ENCODE measurements at regions not wholly inside any gene's neighbourhood (a gene's known extent, or its start where the extent isn't known, plus 50 kb on each side); places are given as distances from the start of the nearest gene placed in this dataset.

GRCh38 chr2:36255863-36256262, 99.7 kb upstream of the CRIM1 start:
- Histone ChIP-seq H3K79me1 (ENCODE audit: low read depth, low read length) (no peaks in the 10 kb centered on the region), H3K27ac (ENCODE audit: low read depth, low read length) (no peak overlapping the region), H4K20me1 (replicated peaks in 1 of 2; ENCODE audit: control insufficient read depth in 1 of 2, insufficient read depth in 2 of 2, low read length in 2 of 2) (no peaks in the 10 kb centered on the region), H3K23ac (ENCODE audit: insufficient read length) (no peak overlapping the region), H2AFZ (ENCODE audit: low read length) (no peak overlapping the region), H4K8ac (ENCODE audit: extremely low read depth, insufficient read depth, low read length) (no peak overlapping the region), H3K36me3 (ENCODE audit: control insufficient read depth in 2 of 4, insufficient read depth in 4 of 4, low read length in 3 of 4) (no peaks in the 10 kb centered on the region), H2BK120ac (replicated peaks; ENCODE audit: low read depth, low read length) (no peak overlapping the region), H2AK5ac (ENCODE audit: low read depth, low read length) (no peak overlapping the region), H2BK15ac (ENCODE audit: low read length) (no peak overlapping the region), H3K79me2 (ENCODE audit: control insufficient read depth in 1 of 2, insufficient read depth in 2 of 2, low read length in 2 of 2) (no peaks in the 10 kb centered on the region), H3K9me3 (ENCODE audit: insufficient read depth in 2 of 2, low read depth in 1 of 2, low read length in 1 of 2) (no peaks in the 10 kb centered on the region), H3K9ac (replicated peaks in 1 of 4; ENCODE audit: extremely low read depth in 1 of 4, low read depth in 3 of 4, low read length in 3 of 4) (no peak overlapping the region), H4K5ac (ENCODE audit: insufficient read length, low read depth, low read length) (no peak overlapping the region), H3K4me3 (ENCODE audit: extremely low read depth in 1 of 4, insufficient read depth in 2 of 4, low read depth in 3 of 4, low read length in 4 of 4) (no peak overlapping the region), H3K27me3 (replicated peaks in 1 of 4; ENCODE audit: control insufficient read depth in 3 of 4, extremely low read depth in 1 of 4, insufficient read depth in 3 of 4, low read length in 3 of 4) (no peaks in the 10 kb centered on the region), H2BK12ac (ENCODE audit: low read depth, low read length) (no peak overlapping the region), H3K14ac (ENCODE audit: insufficient read length) (no peak overlapping the region), H3K18ac (ENCODE audit: extremely low read depth, low read length) (no peak overlapping the region), H3K23me2 (ENCODE audit: low read depth, low read length) (peaks cover 2% of the 10 kb centered on the region; the same call in 1 of the 2 replicates), H2BK20ac (ENCODE audit: low read length) (no peak overlapping the region), H4K91ac (replicated peaks; ENCODE audit: insufficient read length, low read length) (no peak overlapping the region), H3K4me1 (replicated peaks in 1 of 4; ENCODE audit: control insufficient read depth in 3 of 4, insufficient read depth in 4 of 4, low read length in 3 of 4) (peaks cover 0 to 2% (median 0%) of the 10 kb centered on the region in 4 experiments; a peak in 1 of 7 replicates), H3K4ac (replicated peaks; ENCODE audit: insufficient read length, low read depth, low read length) (no peak overlapping the region), H3K4me2 (ENCODE audit: insufficient read depth in 1 of 2, low read depth in 2 of 2, low read length in 2 of 2) (no peak overlapping the region), H3K56ac (replicated peaks; ENCODE audit: insufficient read length, low read depth, low read length) (no peak overlapping the region), H2BK5ac (ENCODE audit: low read depth, low read length) (no peak overlapping the region)
- DNase-seq (ENCODE audit: low read depth in 1 of 2, low spot score in 2 of 2), result no peak
- CTCF ChIA-PET (ENCODE audit: partially characterized antibody), result no interaction called here
- FAIRE-seq, result no peak
- POLR2A ChIA-PET (ENCODE audit: partially characterized antibody), result no interaction called here
- WGBS, 2 experiments (ENCODE audit: extremely low coverage in 1 of 2, insufficient coverage in 1 of 2, insufficient read length in 1 of 2, insufficient replicate concordance in 2 of 2, low coverage in 1 of 2, low lambda C conversion rate in 2 of 2, missing lambda C conversion rate in 1 of 2), result 89% methylated on average over 3 of the region's 3 CpGs; no CpG with 5 or more reads in 1 of the 2 experiments
- TF ChIP-seq POLR2A (IDR thresholded peaks at IDR 0.05; ENCODE audit: control extremely low read depth in 1 of 2, low read depth in 2 of 2, low read length in 2 of 2) (no peak), SRF (IDR thresholded peaks at IDR 0.05; ENCODE audit: low read depth, low read length) (no peak), NANOG (IDR thresholded peaks at IDR 0.05; ENCODE audit: insufficient read depth, low read depth, low read length, poor library complexity, severe bottlenecking) (no peak)

Data from H1 (cell line).